ENCODE measurements at regions not wholly inside any gene's neighbourhood (a gene's known extent, or its start where the extent isn't known, plus 50 kb on each side); places are given as distances from the start of the nearest gene placed in this dataset.
A peak's percentile ranks its signal among the peaks of the same experiment; 100 is the strongest.
"Not testable (repeated sequence)": the region's sequence is repeated elsewhere in the genome, so short reads cannot be mapped to it uniquely, and the experiment has no call there.

DNA sequence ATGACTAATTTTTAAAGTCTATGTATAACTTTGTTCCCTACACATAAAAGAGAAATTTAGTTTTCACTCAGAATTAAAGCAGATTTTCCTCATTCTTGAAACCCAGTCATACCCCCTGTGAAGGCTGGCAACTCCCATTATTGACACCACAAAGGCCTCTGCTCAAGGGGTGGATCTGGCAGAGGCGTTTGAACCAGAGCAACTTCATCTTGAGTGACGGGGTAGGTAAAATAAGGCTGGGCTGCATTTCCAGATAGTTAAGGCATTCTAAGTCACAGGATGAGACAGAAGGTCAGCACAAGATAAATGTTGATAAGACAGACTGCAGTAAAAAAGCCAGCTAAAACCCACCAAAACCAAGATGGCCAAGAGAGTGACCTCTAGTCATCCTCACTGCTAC lies 177.2 kb upstream of the OR13F1 start:
- no peak for DNase-seq (ENCODE audit: low spot score)

DNA sequence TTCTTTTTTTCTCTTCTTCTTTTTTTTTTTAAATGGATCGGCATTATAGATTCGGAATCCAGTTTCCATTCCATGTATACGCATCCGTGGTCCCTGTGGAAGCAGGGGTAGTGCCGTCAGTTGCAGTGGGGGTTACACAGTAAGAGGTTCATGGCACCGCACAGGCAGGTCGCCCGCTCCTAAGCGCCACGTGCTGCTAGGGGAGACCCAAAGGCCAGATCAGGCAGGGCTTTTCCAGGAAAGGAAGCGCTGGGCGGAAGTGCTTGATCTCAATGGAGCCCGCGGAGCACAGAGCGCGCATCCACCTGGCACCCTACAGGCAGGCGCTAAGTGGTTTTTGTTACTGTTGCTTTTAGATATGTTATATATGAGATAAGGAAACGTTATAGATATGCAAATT lies 174.8 kb upstream of the OR13F1 start:
- no peak for DNase-seq (ENCODE audit: low spot score)

DNA sequence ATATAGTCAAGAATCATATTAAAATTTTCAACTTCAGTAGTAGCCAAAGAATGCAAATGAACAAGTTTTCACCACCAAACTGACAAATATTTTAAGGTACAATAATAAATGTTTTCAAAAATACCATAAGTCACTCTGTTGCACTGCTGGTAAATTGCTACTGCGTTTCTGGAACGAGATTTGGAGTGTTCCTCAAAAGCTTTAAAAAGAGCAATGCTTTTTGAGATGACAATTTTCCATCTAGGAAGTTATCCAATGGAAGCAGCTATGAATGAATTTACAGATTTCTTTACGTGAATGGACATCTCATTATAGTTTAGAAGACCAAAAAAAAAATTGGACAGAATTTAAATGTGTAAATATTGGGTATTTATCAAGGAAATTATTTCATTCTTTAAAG lies 173.2 kb upstream of the OR13F1 start:
- DNase-seq (ENCODE audit: low spot score): no peak

DNA sequence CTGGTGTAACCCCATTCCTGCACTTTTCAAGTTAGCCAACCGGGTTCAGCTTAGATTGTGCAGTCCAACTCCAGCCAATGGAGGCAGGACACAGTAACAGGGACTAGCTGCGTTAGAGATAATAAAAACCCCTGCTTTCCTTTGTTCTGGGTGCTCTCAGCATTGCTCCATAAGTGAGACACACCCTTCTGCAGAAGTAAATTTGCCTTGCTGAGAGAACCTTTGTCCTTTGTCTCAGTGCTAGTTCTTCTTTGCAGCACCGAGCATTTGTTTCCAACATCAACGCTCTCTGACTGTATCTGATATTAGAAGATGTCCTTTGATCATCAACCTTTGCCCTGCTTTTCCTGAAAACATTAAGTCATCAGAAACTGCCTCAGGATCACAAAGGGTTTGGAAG lies 169.5 kb upstream of the OR13F1 start:
- no peak for DNase-seq (ENCODE audit: low spot score)

DNA sequence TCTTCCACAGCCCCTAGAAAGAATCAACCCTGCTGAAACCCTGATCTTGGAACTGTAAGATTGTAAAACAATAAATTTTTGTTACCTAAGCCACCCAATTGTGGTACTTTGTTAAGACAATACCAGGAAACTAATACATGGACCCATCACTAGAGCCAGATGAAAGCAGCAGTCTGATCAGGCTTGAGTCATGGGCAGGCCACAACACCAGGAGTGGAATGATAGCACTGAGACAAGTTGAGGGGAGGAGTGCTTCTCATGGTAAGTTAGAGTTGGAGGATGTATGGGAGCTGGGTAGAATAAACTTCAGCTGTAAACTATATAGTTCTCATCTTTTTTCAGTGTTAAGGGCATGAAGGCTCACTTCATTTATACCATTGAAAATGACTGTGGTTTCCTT lies 164.4 kb upstream of the OR13F1 start:
- no peak for DNase-seq (ENCODE audit: low spot score)

DNA sequence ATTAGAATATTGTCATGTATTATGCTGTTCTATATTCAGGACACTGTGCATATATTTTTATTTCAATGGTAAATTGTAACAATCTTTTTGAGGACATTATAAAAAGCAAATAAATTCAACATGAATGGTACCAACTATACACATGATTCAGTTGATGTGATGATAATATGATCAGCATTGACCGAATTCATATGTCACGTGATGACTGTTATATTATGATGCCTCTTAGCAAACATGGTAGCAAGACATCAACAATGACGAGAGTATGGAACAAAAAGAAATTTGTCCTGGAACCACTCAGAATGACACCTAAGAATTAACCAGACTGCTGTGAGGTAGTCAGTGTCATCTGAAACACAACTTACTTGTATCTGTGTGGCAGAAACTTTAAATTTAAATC lies 161.5 kb upstream of the OR13F1 start:
- DNase-seq (ENCODE audit: low spot score): no peak

DNA sequence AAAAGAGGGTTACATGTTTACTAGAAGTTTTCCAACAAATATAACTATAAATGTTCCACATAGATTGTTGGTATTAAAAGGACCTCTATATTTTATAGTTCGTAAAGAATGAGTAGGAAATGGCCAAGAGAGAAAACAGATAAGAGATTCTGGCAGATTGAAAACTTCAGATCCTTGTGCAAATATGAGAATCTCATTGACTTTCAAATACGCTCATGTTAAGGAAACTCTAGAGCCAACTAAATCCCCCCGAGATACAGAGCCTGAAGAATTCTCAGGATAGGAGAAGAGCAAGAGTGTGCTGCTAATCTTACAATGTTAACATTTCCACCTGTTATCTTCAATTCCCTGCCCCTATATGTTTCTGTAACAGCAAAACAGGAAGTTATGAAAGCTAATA lies 159.0 kb upstream of the OR13F1 start:
- DNase-seq (ENCODE audit: low spot score): no peak

DNA sequence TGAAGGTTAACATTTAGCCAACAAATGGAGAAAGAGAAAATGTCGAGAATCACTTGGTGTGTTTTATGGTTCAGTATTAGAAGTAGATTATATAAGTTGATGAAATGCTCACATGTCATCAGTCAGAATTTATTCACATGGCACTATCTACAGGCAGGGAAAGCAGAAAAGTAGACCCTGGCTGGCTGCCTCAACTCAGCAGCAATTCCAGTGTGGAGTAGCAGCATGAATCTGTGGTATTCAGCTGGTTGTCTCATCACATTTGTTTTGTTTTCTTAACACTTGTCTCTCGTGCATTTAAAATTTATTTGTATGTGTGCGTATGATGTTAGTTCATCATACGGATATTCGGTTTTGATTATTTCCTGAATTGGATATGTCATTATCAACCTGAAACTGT lies 153.5 kb upstream of the OR13F1 start:
- no peak for DNase-seq (ENCODE audit: low spot score)

DNA sequence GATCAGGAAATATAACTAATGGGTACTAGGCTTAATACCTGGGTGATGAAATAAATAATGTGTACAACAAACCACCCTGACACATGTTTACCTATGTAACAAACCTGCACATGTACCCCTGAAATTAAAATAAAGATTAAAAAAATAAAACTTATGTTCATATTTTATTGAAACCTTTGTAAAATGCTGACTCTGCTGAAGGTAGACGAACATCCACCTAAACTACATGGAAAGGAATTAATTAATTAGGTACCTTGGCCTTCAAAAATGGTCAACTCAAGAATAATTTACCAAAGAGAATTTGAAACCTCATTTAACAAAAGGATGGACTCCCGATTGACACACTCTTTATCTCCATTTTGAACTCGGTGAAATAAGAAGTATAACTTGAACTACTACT lies 152.3 kb upstream of the OR13F1 start:
- DNase-seq (ENCODE audit: low spot score): no peak

DNA sequence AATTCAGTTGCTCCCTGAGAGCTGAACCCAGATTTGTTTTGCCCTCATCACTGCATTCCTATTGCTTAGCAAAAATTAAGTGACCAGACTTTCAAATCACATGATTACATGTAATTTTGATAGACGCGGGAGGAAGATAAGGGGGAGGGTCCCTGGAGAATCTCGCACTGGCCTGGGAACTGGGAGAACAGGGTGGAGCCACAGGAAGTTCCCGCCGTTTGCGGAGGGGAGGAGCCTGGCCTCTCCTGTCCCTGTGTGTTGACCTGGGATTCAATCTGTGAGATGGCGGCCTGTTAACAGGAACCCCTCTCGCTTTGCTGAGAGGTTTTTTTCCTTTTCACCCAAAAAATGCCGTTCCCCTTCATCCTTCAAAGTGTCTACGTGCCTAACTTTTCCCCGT lies 142.9 kb upstream of the OR13F1 start:
- DNase-seq (ENCODE audit: low spot score): no peak

DNA sequence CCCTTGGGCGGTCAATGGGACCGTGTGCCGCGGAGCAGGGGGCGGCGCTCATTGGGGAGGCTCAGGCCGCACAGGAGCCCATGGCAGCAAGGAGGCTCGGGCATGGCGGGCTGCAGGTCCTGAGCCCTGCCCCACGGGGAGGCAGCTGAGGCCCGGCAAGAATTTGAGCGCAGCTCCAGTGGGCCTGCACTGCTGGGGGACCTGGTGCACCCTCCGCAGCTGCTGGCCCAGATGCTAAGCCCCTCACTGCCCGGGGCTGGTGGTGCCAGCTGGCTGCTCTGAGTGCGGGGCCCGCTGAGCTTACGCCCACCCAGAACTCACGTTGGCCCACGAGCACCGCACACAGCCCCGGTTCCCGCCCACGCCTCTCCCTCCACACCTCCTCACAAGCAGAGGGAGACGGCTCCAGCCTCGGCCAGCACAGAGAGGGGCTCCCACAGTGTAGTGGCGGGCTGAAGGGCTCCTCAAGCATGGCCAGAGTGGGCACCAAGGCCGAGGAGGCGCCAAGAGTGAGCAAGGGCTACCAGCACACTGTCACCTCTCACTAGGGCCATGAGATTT lies 141.1 kb upstream of the OR13F1 start:
- DNase-seq (ENCODE audit: low spot score): no peak

DNA sequence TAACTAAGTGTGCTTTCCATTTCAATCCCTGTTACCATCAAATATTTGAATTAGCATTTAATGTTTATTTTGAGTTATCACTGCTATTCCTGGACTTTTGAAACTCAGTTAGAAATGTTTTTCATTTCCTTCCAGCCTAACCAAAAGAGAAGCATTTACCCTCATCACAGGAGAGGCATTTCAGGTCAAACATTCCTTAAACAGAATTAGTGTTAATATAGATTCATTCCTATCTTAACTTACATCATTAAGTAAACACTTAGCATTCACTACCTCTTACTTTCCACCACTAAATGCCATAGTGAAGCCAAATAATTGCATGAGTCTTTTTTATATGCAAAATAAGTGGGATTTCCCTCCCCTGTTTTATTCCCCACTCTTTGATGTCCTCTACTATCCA lies 136.6 kb upstream of the OR13F1 start:
- DNase-seq (ENCODE audit: low spot score): no peak

DNA sequence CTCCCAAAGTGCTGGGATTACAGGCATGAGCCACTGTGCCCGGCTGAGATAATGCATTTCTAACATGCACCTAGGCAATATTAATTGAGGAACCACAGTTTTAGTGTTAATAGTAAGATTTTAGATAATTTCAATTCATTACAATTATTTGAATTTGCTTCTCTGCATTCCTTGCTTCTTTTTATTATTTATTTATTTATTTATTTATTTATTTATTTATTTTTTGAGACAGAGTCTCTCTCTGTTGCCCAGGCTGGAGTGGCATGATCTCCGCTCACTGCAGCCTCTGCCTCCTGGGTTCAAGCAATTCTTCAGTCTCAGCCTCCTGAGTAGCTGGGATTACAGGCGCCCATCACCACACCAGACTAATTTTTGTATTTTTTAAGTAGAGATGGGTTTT lies 135.7 kb upstream of the OR13F1 start:
- DNase-seq (ENCODE audit: low spot score): not testable (repeated sequence)

DNA sequence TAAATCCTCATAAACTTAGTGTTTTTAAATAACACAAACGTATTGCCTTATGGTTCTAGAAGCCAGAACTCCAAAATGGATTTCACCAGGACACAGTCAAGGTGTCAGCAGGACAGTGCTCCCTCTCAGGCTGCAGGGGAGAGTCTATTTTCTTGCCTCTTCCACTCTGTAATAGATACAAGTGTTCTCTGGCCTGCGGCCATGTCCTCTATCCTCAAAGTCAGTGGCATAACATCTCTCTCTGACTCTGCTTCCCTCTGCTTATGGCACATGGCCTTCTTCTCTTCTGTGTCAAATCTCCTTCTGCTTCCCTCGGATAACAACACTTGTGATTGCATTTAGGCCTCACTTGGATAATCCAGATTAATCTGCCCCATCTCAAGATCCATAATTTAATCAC lies 129.4 kb upstream of the OR13F1 start:
- no peak for DNase-seq (ENCODE audit: low spot score)

DNA sequence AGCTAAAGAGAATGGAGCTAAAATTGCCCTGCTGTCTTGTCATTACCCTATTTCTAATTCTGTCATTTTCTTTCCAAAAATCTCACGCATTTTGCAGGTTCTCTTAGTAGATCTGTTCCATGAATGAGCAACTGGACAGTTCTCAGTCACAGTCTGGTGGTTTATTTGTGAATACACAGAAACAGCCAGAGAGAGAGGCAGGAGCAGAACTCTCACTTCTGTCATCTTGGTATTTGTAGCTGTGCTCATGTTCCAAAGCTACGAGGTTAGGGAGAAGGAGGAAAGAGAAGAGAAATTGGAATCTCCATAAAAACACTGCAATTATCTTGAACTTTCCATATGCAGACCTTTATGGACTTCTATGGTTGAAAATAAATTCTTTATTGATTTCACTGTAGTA lies 118.0 kb upstream of the OR13F1 start:
- DNase-seq (ENCODE audit: low spot score): no peak

DNA sequence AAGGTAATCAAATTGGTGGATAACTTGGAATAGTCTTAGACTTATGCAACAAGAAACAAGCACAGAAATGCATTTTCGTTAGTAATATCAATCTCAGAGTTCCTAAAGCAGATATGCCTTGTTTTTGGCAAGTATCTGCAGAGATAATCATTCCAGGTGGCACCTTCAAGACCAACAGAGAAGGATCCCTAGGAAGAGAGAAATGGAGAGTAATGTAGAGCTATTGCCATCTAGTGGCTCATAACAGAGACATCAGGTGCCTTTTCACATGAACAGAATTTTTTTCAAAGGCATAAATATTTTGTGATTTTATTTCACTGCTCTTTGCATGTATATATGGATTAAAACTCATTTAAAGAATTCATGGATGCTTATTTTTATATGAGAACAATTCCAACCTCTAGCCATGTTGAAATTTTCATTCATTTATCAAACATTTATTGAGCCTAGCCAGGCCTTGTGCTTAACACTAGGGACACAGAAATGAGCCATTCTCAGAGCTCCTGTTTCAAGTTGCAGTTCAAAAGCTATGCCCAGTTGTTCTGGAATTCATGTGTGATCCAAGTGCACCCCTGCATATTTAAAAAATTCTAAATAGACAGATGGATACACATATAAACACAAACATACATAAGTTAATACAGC lies 117.5 kb upstream of the OR13F1 start:
- peak; percentile 43 for DNase-seq (ENCODE audit: low spot score)

DNA sequence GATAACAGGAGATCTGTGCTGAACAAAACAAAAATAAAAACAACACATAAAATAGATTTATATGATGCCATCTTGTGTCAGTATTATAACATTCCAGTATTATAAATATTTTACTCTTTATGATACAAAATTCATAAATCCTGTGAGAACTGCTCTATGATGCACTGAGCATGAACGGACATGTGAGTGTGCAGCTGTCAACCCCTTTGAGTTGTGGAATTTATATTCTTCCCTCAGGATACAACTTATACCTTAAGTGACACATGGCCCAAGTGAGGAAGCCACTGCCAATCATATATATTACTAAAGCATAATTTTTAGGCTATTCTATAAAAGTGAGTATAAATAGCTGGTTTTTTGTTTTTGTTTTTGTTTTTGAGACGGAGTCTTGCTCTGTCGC lies 116.0 kb upstream of the OR13F1 start:
- no peak for DNase-seq (ENCODE audit: low spot score)

DNA sequence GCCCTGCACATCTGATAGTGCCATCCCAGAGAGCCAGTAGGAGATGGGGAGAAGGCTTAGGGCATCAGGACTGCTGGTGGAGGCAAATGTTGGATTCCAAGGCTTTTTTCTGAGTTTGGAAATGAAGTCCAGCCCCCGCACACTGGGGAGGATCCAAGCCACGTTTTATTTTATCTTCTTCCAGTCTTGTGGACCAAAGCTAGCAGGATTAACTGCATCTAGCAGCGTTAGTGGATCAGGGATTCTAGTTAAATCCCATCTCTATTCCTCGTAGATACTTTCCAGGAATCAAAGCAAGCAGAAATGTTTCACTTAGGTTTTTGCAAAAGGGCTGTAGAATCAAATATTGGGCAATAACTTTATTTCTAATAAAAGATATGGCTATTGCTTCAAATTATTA lies 114.7 kb upstream of the OR13F1 start:
- DNase-seq (ENCODE audit: low spot score): no peak

DNA sequence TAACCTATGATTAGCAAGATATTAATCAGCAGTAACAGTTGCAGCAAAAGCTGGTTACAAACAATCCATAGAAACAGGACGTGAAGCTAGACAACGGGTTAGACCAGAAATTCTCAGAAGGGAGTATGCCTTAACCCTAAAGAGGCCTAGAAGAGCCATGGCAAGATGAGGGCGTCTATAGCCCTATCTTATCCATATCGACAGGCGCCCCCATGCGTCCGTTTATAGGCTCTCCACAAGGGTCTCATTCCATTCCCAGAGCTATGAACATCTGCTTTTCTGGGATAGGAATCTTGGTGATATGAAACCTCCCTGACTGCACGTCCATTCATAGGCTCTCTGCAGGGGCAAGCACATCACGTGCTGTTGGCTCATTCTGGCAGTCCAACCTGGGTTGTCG lies 109.2 kb upstream of the OR13F1 start:
- DNase-seq (ENCODE audit: low spot score): not testable (repeated sequence)

DNA sequence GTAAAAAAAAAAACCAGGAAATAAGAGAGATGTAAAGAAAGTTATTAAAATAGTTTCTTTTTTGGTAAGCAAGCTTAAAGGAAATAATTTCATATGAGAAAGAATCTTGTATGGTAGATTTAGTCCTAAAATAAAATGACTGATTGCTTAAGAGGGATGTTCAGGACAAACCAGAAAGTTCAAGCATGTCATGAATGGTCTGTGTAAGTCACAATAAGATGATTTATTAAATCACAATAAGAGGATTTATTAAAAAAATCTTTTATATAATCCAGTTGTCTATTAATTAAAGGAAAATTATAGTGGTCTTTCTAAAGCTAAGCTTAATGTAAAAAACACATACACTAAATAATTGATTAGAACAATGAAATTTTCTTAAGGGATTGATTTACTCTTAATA lies 91.8 kb upstream of the OR13F1 start:
- DNase-seq (ENCODE audit: low spot score): no peak

DNA sequence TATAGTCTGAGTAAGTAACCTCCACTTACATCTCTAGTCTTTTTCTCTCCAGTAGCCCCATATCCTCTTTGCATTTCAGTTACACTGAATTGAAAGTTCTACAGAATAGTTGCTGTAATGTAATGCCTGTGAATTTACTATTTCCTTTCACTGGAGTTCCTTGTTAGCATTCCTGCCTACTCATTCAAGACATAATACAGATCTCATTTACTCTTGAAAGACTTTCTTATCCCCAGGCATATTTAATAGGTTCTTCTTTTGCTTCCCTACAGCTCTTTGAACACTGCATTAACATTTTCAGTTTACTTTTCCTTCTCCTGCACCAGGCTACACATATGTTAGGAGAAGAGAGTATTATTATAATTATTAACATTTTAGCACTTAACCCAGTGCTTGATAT lies 87.6 kb upstream of the OR13F1 start:
- no peak for DNase-seq (ENCODE audit: low spot score)

DNA sequence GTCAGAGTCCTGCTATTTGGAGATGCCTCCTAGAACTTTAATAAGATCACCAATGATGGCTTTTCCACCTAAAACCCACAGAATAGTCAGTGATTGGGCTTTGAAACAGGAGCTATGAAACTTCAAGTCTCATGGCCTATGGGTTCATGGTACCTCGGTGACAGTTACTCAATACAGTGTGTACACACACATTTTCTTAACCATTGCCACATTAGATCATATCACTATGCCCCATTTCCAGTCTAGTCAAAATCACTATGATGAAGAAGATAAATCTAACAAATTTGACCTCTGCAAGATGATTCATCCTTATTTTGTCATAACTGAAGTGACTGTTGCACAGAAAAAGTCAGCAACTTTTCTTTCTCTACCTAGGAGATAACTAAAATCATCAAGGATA lies 86.8 kb upstream of the OR13F1 start:
- no peak for DNase-seq (ENCODE audit: low spot score)

DNA sequence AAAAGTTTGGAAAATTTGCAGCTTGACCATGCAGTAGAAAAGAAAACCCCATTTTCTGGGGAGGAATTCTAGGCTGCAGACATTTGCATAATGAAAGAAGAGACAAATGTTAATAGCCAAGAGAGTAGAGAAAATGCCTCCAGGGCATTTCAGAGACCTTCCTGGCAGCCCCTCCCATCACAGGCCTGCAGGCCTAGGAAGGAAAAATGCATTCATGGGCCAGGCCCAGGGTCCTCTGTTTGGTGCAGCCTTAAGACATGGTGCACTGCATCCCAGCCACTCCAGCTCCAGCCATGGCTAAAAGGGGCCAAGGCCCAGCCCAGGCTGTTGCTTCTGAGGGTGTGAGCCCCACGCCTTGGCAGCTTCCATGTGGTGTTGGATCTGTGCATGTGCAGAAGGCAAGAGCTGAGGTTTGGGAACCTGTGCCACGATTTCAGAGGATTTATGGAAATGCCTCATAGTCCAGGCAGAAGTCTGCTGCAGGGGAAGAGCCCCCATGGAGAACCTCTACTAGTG lies 75.0 kb upstream of the OR13F1 start:
- DNase-seq (ENCODE audit: low spot score): no peak

DNA sequence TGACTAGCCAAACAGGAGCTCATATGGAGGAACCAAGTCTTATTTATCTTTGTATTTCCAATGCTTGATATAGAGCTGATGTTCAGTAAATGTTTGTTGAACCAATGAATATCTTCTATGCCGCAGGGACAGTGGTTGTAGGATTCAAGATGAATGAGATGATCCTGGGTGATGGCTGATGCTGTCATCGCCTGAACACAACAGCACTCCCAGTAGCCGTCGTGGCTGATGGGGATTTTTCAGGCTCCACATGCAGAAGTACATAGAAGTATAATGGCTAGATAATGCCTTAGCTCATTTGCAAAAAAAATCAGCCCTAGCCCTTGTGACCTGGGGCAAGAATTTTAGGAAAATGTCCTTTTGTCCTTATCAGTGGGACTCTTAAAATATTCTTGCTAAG lies 69.0 kb upstream of the OR13F1 start:
- no peak for DNase-seq (ENCODE audit: low spot score)
